ENCODE measurements at regions not wholly inside any gene's neighbourhood (a gene's known extent, or its start where the extent isn't known, plus 50 kb on each side); places are given as distances from the start of the nearest gene placed in this dataset.
"Not testable (repeated sequence)": the region's sequence is repeated elsewhere in the genome, so short reads cannot be mapped to it uniquely, and the experiment has no call there.

- not testable (repeated sequence) for DNase-seq
These were observed 323.7 kb downstream of the ADGRD1 start for GRCh38 chr12:131277186-131278091.

- DNase-seq: not testable (repeated sequence)
These were observed 324.9 kb downstream of the ADGRD1 start for GRCh38 chr12:131278451-131279115.

GRCh38 chr12:131279281-131279921 is 325.7 kb downstream of the ADGRD1 start:
- DNase-seq: no peak

- DNase-seq: no peak
These were observed 326.7 kb downstream of the ADGRD1 start for GRCh38 chr12:131280426-131280825.

- DNase-seq: no peak
These were observed 327.3 kb downstream of the ADGRD1 start for GRCh38 chr12:131281016-131281415.

- no peak for DNase-seq
These were observed 328.8 kb downstream of the ADGRD1 start for GRCh38 chr12:131282292-131283080.

- DNase-seq: no peak
These were observed 329.6 kb downstream of the ADGRD1 start for GRCh38 chr12:131283191-131283861.

- not testable (repeated sequence) for DNase-seq
These were observed 330.4 kb downstream of the ADGRD1 start for GRCh38 chr12:131283862-131284825.

- not testable (repeated sequence) for DNase-seq
These were observed 331.5 kb downstream of the ADGRD1 start for GRCh38 chr12:131284954-131285904.

- DNase-seq: not testable (repeated sequence)
These were observed 332.2 kb downstream of the ADGRD1 start for GRCh38 chr12:131285905-131286295.

- DNase-seq: not testable (repeated sequence)
These were observed 332.6 kb downstream of the ADGRD1 start for GRCh38 chr12:131286301-131286700.

- DNase-seq: no peak
These were observed 333.6 kb downstream of the ADGRD1 start for GRCh38 chr12:131287015-131287937.

GRCh38 chr12:131287938-131288764 is 334.4 kb downstream of the ADGRD1 start:
- no peak for DNase-seq

- not testable (repeated sequence) for DNase-seq
These were observed 335.3 kb downstream of the ADGRD1 start for GRCh38 chr12:131288765-131289695.

GRCh38 chr12:131289807-131290206 is 336.1 kb downstream of the ADGRD1 start:
- DNase-seq: not testable (repeated sequence)

- no peak for DNase-seq
These were observed 336.7 kb downstream of the ADGRD1 start for GRCh38 chr12:131290255-131290959.
